GM18907 (cell line): ENCODE measurements at regions not wholly inside any gene's neighbourhood (a gene's known extent, or its start where the extent isn't known, plus 50 kb on each side); places are given as distances from the start of the nearest gene placed in this dataset.
A peak's percentile ranks its signal among the peaks of the same experiment; 100 is the strongest.
"Not testable (repeated sequence)": the region's sequence is repeated elsewhere in the genome, so short reads cannot be mapped to it uniquely, and the experiment has no call there.

ENCODE experiments used
- ATAC-seq: cut with Tn5 transposase; IDR thresholded peaks from one replicate; pipeline ENCODE4 v1.9.1; 2021; ENCODE audit warnings: mild to moderate bottlenecking, moderate library complexity; ENCODE audit not compliant: unreplicated experiment

GRCh38 chrX:86887341-86887740, 630.3 kb upstream of the KLHL4 start:
- no peak for ATAC-seq

GRCh38 chrX:86910027-86910426, 607.6 kb upstream of the KLHL4 start:
- no peak for ATAC-seq

GRCh38 chrX:86910602-86911311, 606.8 kb upstream of the KLHL4 start:
- ATAC-seq = no peak

- no peak for ATAC-seq
Measured at GRCh38 chrX:86914569-86914968, 603.0 kb upstream of the KLHL4 start.

GRCh38 chrX:86917959-86918358, 599.6 kb upstream of the KLHL4 start:
- ATAC-seq = no peak

GRCh38 chrX:86930419-86930818, 587.2 kb upstream of the KLHL4 start:
- ATAC-seq = no peak

- ATAC-seq = no peak
Measured at GRCh38 chrX:86935988-86936387, 581.6 kb upstream of the KLHL4 start.

GRCh38 chrX:86946569-86946968, 571.0 kb upstream of the KLHL4 start:
- peak; percentile 96 for ATAC-seq

GRCh38 chrX:86964321-86964720, 553.3 kb upstream of the KLHL4 start:
- no peak for ATAC-seq

- ATAC-seq = no peak
Measured at GRCh38 chrX:86981326-86981879, 536.2 kb upstream of the KLHL4 start.

- ATAC-seq = not testable (repeated sequence)
Measured at GRCh38 chrX:86987351-86987750, 530.3 kb upstream of the KLHL4 start.

GRCh38 chrX:87003031-87003430, 514.6 kb upstream of the KLHL4 start:
- no peak for ATAC-seq

GRCh38 chrX:87005183-87005582, 512.4 kb upstream of the KLHL4 start:
- ATAC-seq = no peak

- no peak for ATAC-seq
Measured at GRCh38 chrX:87005885-87006284, 511.7 kb upstream of the KLHL4 start.

GRCh38 chrX:87006561-87006960, 511.0 kb upstream of the KLHL4 start:
- no peak for ATAC-seq

- no peak for ATAC-seq
Measured at GRCh38 chrX:87017210-87017609, 500.4 kb upstream of the KLHL4 start.

- not testable (repeated sequence) for ATAC-seq
Measured at GRCh38 chrX:87033115-87033514, 484.5 kb upstream of the KLHL4 start.

- no peak for ATAC-seq
Measured at GRCh38 chrX:87045352-87045751, 472.2 kb upstream of the KLHL4 start.

GRCh38 chrX:87049567-87049966, 468.0 kb upstream of the KLHL4 start:
- no peak for ATAC-seq

- no peak for ATAC-seq
Measured at GRCh38 chrX:87063642-87064041, 454.0 kb upstream of the KLHL4 start.

GRCh38 chrX:87064502-87064901, 453.1 kb upstream of the KLHL4 start:
- no peak for ATAC-seq

- ATAC-seq = no peak
Measured at GRCh38 chrX:87067795-87068369, 449.7 kb upstream of the KLHL4 start.
